ENCODE measurements at regions not wholly inside any gene's neighbourhood (a gene's known extent, or its start where the extent isn't known, plus 50 kb on each side); places are given as distances from the start of the nearest gene placed in this dataset.

DNA sequence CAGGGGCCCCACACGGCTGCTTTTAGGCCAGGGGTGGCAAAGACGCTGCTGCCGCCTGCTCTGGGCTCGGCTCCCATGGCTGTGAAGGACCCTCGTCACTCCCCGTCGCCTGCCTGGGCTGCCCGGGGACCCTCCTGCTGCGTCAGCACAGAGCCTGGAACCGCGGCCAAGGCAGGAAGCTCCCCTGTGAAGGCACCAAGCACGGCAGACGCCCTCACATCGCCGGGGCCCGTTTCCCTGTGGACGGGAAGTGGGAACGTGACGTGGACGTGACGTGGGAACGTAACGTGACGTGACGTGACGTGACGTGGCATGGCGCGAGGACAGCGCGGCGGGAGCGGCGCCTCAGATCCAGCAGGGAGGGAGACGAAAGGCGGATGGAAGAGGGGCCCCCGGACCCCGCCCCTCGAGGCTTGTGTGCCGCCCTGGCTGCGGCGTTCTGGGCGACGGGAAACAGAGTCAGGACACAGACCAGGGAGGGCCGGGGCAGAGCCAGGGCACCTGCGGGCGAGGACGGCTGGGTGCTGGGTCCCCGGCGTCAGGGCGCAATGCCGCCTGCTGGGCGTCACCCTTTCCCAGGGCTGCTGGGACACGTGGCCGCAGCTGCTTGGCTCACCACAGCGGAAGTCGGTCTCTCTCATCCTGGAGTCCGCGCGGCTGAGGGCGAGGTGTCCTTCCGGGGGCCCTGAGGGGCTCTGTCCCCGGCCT is 53.1 kb downstream of the MRPL36 start:
- TF ChIP-seq, protein P1, sequence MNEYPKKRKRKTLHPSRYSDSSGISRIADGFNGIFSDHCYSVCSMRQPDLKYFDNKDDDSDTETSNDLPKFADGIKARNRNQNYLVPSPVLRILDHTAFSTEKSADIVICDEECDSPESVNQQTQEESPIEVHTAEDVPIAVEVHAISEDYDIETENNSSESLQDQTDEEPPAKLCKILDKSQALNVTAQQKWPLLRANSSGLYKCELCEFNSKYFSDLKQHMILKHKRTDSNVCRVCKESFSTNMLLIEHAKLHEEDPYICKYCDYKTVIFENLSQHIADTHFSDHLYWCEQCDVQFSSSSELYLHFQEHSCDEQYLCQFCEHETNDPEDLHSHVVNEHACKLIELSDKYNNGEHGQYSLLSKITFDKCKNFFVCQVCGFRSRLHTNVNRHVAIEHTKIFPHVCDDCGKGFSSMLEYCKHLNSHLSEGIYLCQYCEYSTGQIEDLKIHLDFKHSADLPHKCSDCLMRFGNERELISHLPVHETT (CRISPR knock-in tag; conservative IDR thresholded peaks at IDR 0.05), result no peak
- TF ChIP-seq ZNF335 (CRISPR knock-in tag; IDR thresholded peaks at IDR 0.05) (no peak), GTF3A (CRISPR knock-in tag; conservative IDR thresholded peaks at IDR 0.05) (no peak), CEBPB (IDR thresholded peaks at IDR 0.05; ENCODE audit: borderline replicate concordance, low read depth, low read length) (no peak), MYC (CRISPR knock-in tag; IDR thresholded peaks at IDR 0.05; ENCODE audit: borderline replicate concordance) (no peak)
- TF ChIP-seq, protein P2, sequence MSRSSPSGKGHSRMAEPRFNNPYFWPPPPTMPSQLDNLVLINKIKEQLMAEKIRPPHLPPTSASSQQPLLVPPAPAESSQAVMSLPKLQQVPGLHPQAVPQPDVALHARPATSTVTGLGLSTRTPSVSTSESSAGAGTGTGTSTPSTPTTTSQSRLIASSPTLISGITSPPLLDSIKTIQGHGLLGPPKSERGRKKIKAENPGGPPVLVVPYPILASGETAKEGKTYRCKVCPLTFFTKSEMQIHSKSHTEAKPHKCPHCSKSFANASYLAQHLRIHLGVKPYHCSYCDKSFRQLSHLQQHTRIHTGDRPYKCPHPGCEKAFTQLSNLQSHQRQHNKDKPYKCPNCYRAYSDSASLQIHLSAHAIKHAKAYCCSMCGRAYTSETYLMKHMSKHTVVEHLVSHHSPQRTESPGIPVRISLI (CRISPR knock-in tag; IDR thresholded peaks at IDR 0.05; ENCODE audit: borderline replicate concordance), result no peak
- TF ChIP-seq, protein P3, sequence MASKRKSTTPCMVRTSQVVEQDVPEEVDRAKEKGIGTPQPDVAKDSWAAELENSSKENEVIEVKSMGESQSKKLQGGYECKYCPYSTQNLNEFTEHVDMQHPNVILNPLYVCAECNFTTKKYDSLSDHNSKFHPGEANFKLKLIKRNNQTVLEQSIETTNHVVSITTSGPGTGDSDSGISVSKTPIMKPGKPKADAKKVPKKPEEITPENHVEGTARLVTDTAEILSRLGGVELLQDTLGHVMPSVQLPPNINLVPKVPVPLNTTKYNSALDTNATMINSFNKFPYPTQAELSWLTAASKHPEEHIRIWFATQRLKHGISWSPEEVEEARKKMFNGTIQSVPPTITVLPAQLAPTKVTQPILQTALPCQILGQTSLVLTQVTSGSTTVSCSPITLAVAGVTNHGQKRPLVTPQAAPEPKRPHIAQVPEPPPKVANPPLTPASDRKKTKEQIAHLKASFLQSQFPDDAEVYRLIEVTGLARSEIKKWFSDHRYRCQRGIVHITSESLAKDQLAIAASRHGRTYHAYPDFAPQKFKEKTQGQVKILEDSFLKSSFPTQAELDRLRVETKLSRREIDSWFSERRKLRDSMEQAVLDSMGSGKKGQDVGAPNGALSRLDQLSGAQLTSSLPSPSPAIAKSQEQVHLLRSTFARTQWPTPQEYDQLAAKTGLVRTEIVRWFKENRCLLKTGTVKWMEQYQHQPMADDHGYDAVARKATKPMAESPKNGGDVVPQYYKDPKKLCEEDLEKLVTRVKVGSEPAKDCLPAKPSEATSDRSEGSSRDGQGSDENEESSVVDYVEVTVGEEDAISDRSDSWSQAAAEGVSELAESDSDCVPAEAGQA (IDR thresholded peaks at IDR 0.05; ENCODE audit: low read depth), result no peak
- TF ChIP-seq, protein P3 (CRISPR knock-in tag; IDR thresholded peaks at IDR 0.05; ENCODE audit: borderline replicate concordance), result no peak
- TF ChIP-seq, protein P4, sequence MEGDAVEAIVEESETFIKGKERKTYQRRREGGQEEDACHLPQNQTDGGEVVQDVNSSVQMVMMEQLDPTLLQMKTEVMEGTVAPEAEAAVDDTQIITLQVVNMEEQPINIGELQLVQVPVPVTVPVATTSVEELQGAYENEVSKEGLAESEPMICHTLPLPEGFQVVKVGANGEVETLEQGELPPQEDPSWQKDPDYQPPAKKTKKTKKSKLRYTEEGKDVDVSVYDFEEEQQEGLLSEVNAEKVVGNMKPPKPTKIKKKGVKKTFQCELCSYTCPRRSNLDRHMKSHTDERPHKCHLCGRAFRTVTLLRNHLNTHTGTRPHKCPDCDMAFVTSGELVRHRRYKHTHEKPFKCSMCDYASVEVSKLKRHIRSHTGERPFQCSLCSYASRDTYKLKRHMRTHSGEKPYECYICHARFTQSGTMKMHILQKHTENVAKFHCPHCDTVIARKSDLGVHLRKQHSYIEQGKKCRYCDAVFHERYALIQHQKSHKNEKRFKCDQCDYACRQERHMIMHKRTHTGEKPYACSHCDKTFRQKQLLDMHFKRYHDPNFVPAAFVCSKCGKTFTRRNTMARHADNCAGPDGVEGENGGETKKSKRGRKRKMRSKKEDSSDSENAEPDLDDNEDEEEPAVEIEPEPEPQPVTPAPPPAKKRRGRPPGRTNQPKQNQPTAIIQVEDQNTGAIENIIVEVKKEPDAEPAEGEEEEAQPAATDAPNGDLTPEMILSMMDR (CRISPR knock-in tag; IDR thresholded peaks at IDR 0.05), result no peak

Measured in HepG2 (cell line).